ENCODE measurements at regions not wholly inside any gene's neighbourhood (a gene's known extent, or its start where the extent isn't known, plus 50 kb on each side); places are given as distances from the start of the nearest gene placed in this dataset.

GRCh38 chr9:99590410-99590809 lies 231.3 kb upstream of the NR4A3 start:
- TF ChIP-seq TAF1 (IDR thresholded peaks at IDR 0.05; ENCODE audit: low read depth, low read length) (no peak), POLR2A (IDR thresholded peaks at IDR 0.05; ENCODE audit: low read depth, low read length) (no peak)

Measured in GM12891 (cell line).